Nephron (organoid): ENCODE measurements at regions not wholly inside any gene's neighbourhood (a gene's known extent, or its start where the extent isn't known, plus 50 kb on each side); places are given as distances from the start of the nearest gene placed in this dataset.

Source experiments
- H3K27ac Mint-ChIP-seq, 3 experiments: 2 replicates each; pipeline ENCODE4 v1.8.0; 2020; ENCODE audit warnings: mixed read lengths in 3 of 3, mild to moderate bottlenecking in 2 of 3, moderate library complexity in 1 of 3
- H3K27me3 Mint-ChIP-seq: 2 replicates; pipeline ENCODE4 v1.8.0; 2021; ENCODE audit warnings: low read depth, mild to moderate bottlenecking, moderate library complexity, mixed read lengths
- H3K36me3 Mint-ChIP-seq: 2 replicates; pipeline ENCODE4 v1.8.0; 2020; ENCODE audit warnings: low read depth, mixed read lengths
- H3K4me1 Mint-ChIP-seq: 2 replicates; pipeline ENCODE4 v1.8.0; 2020; ENCODE audit warnings: mixed read lengths
- H3K4me3 Mint-ChIP-seq, 3 experiments: 2 replicates each; pipeline ENCODE4 v1.8.0; 2020; ENCODE audit warnings: mild to moderate bottlenecking in 3 of 3, mixed read lengths in 3 of 3, moderate library complexity in 2 of 3
- H3K9me3 Mint-ChIP-seq: 2 replicates; pipeline ENCODE4 v1.8.0; 2020; ENCODE audit warnings: mixed read lengths
- TF ChIP-seq, protein P1 (sequence below), 3 experiments: fragments of 200-600 bp; sonication (generic); IDR thresholded peaks; one replicate each; pipeline ENCODE4 v1.5.0; 2021; ENCODE audit warnings: antibody characterized with exemption in 3 of 3; ENCODE audit not compliant: unreplicated experiment in 3 of 3

DNA sequence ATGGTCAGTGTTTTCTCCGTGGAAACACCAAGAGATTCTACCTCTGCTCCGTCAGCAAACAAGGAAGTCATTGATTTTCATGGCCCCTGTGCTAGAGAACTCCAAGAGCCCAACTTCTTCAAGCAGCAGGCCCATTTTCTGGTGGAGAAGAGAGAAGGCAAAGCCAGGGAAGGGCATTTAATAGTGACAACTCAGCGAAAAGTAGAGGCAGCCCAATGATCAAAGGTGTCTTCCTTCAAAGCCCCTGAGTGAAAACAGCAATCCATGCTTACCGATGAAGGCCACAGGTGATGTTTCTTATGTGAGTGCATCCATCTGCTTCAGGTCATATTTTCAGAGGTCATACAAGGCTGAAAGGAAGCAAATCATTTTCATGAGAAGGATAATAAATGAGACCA is 77.3 kb downstream of the VCPKMT start:
- no peak overlapping the region for H3K4me3 Mint-ChIP-seq
- no peaks in the 10 kb centered on the region for H3K36me3 Mint-ChIP-seq
- TF ChIP-seq, protein P1, sequence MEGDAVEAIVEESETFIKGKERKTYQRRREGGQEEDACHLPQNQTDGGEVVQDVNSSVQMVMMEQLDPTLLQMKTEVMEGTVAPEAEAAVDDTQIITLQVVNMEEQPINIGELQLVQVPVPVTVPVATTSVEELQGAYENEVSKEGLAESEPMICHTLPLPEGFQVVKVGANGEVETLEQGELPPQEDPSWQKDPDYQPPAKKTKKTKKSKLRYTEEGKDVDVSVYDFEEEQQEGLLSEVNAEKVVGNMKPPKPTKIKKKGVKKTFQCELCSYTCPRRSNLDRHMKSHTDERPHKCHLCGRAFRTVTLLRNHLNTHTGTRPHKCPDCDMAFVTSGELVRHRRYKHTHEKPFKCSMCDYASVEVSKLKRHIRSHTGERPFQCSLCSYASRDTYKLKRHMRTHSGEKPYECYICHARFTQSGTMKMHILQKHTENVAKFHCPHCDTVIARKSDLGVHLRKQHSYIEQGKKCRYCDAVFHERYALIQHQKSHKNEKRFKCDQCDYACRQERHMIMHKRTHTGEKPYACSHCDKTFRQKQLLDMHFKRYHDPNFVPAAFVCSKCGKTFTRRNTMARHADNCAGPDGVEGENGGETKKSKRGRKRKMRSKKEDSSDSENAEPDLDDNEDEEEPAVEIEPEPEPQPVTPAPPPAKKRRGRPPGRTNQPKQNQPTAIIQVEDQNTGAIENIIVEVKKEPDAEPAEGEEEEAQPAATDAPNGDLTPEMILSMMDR (IDR thresholded peaks at IDR 0.05; ENCODE audit: unreplicated experiment in 3 of 3): no peak
- H3K27ac Mint-ChIP-seq: no peak overlapping the region
- peaks cover 5% of the 10 kb centered on the region for H3K9me3 Mint-ChIP-seq
- H3K4me1 Mint-ChIP-seq: peaks cover 1% of the 10 kb centered on the region
- H3K27me3 Mint-ChIP-seq: peaks cover 4% of the 10 kb centered on the region

- Mint-ChIP-seq H3K27ac (no peak overlapping the region), H3K4me1 (peaks cover 7% of the 10 kb centered on the region), H3K36me3 (no peaks in the 10 kb centered on the region), H3K9me3 (peaks cover 5% of the 10 kb centered on the region), H3K4me3 (no peak overlapping the region), H3K27me3 (peaks cover 4% of the 10 kb centered on the region)
- TF ChIP-seq, protein P1 (IDR thresholded peaks at IDR 0.05; ENCODE audit: unreplicated experiment in 3 of 3): no peak
Measured at GRCh38 chr14:50039734-50040400, 76.5 kb downstream of the VCPKMT start.

- Mint-ChIP-seq H3K4me1 (peaks cover 10% of the 10 kb centered on the region), H3K27me3 (peaks cover 4% of the 10 kb centered on the region), H3K9me3 (peaks cover 5% of the 10 kb centered on the region), H3K36me3 (no peaks in the 10 kb centered on the region), H3K4me3 (no peak overlapping the region), H3K27ac (no peak overlapping the region)
- TF ChIP-seq, protein P1 (IDR thresholded peaks at IDR 0.05; ENCODE audit: unreplicated experiment in 3 of 3): no peak
Measured at GRCh38 chr14:50040401-50040775, 76.0 kb downstream of the VCPKMT start.

- H3K36me3 Mint-ChIP-seq: no peaks in the 10 kb centered on the region
- TF ChIP-seq, protein P1 (IDR thresholded peaks at IDR 0.05; ENCODE audit: unreplicated experiment in 3 of 3): no peak
- peaks cover 15% of the 10 kb centered on the region for H3K4me1 Mint-ChIP-seq
- H3K9me3 Mint-ChIP-seq: peaks cover 9% of the 10 kb centered on the region
- peaks cover 4% of the 10 kb centered on the region for H3K27me3 Mint-ChIP-seq
- no peak overlapping the region for H3K27ac Mint-ChIP-seq
- H3K4me3 Mint-ChIP-seq: no peak overlapping the region
Measured at GRCh38 chr14:50040895-50041465, 75.4 kb downstream of the VCPKMT start.

DNA sequence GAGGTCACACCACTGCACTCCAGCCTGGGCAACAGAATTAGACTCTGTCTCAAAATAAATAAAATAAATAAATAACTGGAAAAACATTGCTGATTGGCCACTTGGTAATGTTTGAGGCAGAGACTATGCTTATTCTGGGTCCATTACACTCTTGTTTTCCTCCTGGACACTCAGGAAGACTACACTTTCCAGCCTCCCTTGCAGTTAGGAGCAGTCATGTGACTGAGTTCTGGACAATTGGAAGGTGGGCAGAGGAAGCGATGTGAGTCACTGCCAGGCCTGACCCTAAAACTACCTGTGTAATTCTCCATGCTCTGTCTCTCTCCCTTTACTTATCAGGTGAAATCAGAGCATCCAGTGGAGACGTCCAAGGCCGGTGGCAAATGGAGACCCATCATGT is 74.4 kb downstream of the VCPKMT start:
- TF ChIP-seq, protein P1 (IDR thresholded peaks at IDR 0.05; ENCODE audit: unreplicated experiment in 3 of 3): no peak
- Mint-ChIP-seq H3K4me1 (peaks cover 17% of the 10 kb centered on the region), H3K27ac (no peak overlapping the region), H3K4me3 (no peak overlapping the region), H3K36me3 (no peaks in the 10 kb centered on the region), H3K9me3 (peaks cover 10% of the 10 kb centered on the region), H3K27me3 (peaks cover 4% of the 10 kb centered on the region)
